ENCODE measurements at regions not wholly inside any gene's neighbourhood (a gene's known extent, or its start where the extent isn't known, plus 50 kb on each side); places are given as distances from the start of the nearest gene placed in this dataset.
"Not testable (repeated sequence)": the region's sequence is repeated elsewhere in the genome, so short reads cannot be mapped to it uniquely, and the experiment has no call there.

- DNase-seq (ENCODE audit: low read depth in 2 of 2): no peak
- no peak for TF ChIP-seq CTCF (IDR thresholded peaks at IDR 0.05; ENCODE audit: low read depth, low read length)
- H3K4me3 ChIP-seq (replicated peaks in 1 of 2; ENCODE audit: low read depth in 2 of 2, low read length in 2 of 2): no peak overlapping the region
Observed at GRCh38 chr3:35446896-35447295, 192.4 kb upstream of the ARPP21 start.

GRCh38 chr3:35448121-35448520 lies 191.2 kb upstream of the ARPP21 start:
- TF ChIP-seq CTCF (IDR thresholded peaks at IDR 0.05; ENCODE audit: low read depth, low read length): no peak
- no peak overlapping the region for H3K4me3 ChIP-seq (replicated peaks in 1 of 2; ENCODE audit: low read depth in 2 of 2, low read length in 2 of 2)

GRCh38 chr3:35448681-35449080 lies 190.6 kb upstream of the ARPP21 start:
- no peak for DNase-seq (ENCODE audit: low read depth in 2 of 2)
- no peak for TF ChIP-seq CTCF (IDR thresholded peaks at IDR 0.05; ENCODE audit: low read depth, low read length)
- H3K4me3 ChIP-seq (replicated peaks in 1 of 2; ENCODE audit: low read depth in 2 of 2, low read length in 2 of 2): no peak overlapping the region

More at GRCh38 chr3:35448121-35448520, 191.2 kb upstream of the ARPP21 start:
- no peak for DNase-seq (ENCODE audit: low read depth in 2 of 2)

GRCh38 chr3:35454819-35455218 lies 184.5 kb upstream of the ARPP21 start:
- not testable (repeated sequence) for DNase-seq (ENCODE audit: low read depth in 2 of 2); H3K4me3 ChIP-seq (replicated peaks in 1 of 2; ENCODE audit: low read depth in 2 of 2, low read length in 2 of 2)

GRCh38 chr3:35473956-35474355 lies 165.4 kb upstream of the ARPP21 start:
- TF ChIP-seq CTCF (IDR thresholded peaks at IDR 0.05; ENCODE audit: low read depth, low read length): no peak

GRCh38 chr3:35482566-35482965 lies 156.8 kb upstream of the ARPP21 start:
- not testable (repeated sequence) for H3K4me3 ChIP-seq (replicated peaks in 1 of 2; ENCODE audit: low read depth in 2 of 2, low read length in 2 of 2); DNase-seq (ENCODE audit: low read depth in 2 of 2)

More at GRCh38 chr3:35473956-35474355, 165.4 kb upstream of the ARPP21 start:
- DNase-seq (ENCODE audit: low read depth in 2 of 2): no peak
- no peak overlapping the region for H3K4me3 ChIP-seq (replicated peaks in 1 of 2; ENCODE audit: low read depth in 2 of 2, low read length in 2 of 2)

GRCh38 chr3:35483131-35483530 lies 156.2 kb upstream of the ARPP21 start:
- no peak overlapping the region for H3K4me3 ChIP-seq (replicated peaks in 1 of 2; ENCODE audit: low read depth in 2 of 2, low read length in 2 of 2)
- TF ChIP-seq CTCF (IDR thresholded peaks at IDR 0.05; ENCODE audit: low read depth, low read length): no peak
- no peak for DNase-seq (ENCODE audit: low read depth in 2 of 2)

GRCh38 chr3:35484929-35485530 lies 154.3 kb upstream of the ARPP21 start:
- no peak for DNase-seq (ENCODE audit: low read depth in 2 of 2)
- no peak overlapping the region for H3K4me3 ChIP-seq (replicated peaks in 1 of 2; ENCODE audit: low read depth in 2 of 2, low read length in 2 of 2)
- no peak for TF ChIP-seq CTCF (IDR thresholded peaks at IDR 0.05; ENCODE audit: low read depth, low read length)
